Thyroid gland (tissue), 4 donors: ENCODE measurements at regions not wholly inside any gene's neighbourhood (a gene's known extent, or its start where the extent isn't known, plus 50 kb on each side); places are given as distances from the start of the nearest gene placed in this dataset.

ENCODE experiments used
- DNase-seq, 2 donors: peaks; one replicate each; pipeline ENCODE4 v3.0.0-alpha.2; 2019
- H3K27ac ChIP-seq, 3 donors: fragments of 200-600 bp; sonication (generic); 1 replicate in 2 of 3; 2 replicates in 1 of 3; pipeline ENCODE4 v1.5.1; 2016 to 2019; ENCODE audit warnings: mild to moderate bottlenecking in 1 of 3, moderate library complexity in 1 of 3
- H3K27me3 ChIP-seq: fragments of 200-600 bp; sonication (generic); one replicate; pipeline ENCODE4 v1.5.1; 2019
- H3K36me3 ChIP-seq, 2 donors: fragments of 200-600 bp; sonication (generic); one replicate each; pipeline ENCODE4 v1.5.1; 2016 to 2019
- H3K4me1 ChIP-seq, 2 donors: fragments of 200-600 bp; sonication (generic); one replicate each; pipeline ENCODE4 v1.5.1; 2017 to 2019
- H3K4me3 ChIP-seq, 3 donors: fragments of 200-600 bp; sonication (generic); replicated peaks in 1 of 3; 1 replicate in 2 of 3; 2 replicates in 1 of 3; pipeline ENCODE4 v1.5.1; 2016; ENCODE audit warnings: mild to moderate bottlenecking in 1 of 3
- H3K9me3 ChIP-seq: fragments of 200-600 bp; sonication (generic); one replicate; pipeline ENCODE4 v1.5.1; 2017
- CTCF ChIP-seq, 6 experiments: fragments of 200-600 bp in 3 of 6; fragments of 450-650 bp in 3 of 6; sonication (generic) in 3 of 6; IDR thresholded peaks; one replicate each; pipeline ENCODE4 v1.5.1; 2016 to 2019; ENCODE audit warnings: antibody characterized with exemption in 6 of 6, mild to moderate bottlenecking in 2 of 6, inconsistent platforms in 1 of 6, moderate library complexity in 1 of 6
- POLR2A ChIP-seq, 2 donors: fragments of 450-650 bp; IDR thresholded peaks; one replicate each; pipeline ENCODE4 v1.6.1; 2017; ENCODE audit warnings: antibody characterized with exemption in 2 of 2, mild to moderate bottlenecking in 2 of 2, moderate library complexity in 1 of 2
- WGBS, 2 donors: methylation state at CpG; one replicate each; pipeline ENCODE4 v1.1.5; 2017; 5-methylcytosine and 5-hydroxymethylcytosine counted together
- intact Hi-C: fragments of 100-400 bp; cut with DNase I; formaldehyde crosslinking; loops from one replicate; pipeline ENCODE4 v1.15.1; 2023

GRCh38 chr15:79769933-79770759, 126.7 kb downstream of the MTHFS start:
- H3K27ac ChIP-seq = no peak overlapping the region

GRCh38 chr15:79773128-79773527, 123.7 kb downstream of the MTHFS start:
- H3K4me3 ChIP-seq = no peak overlapping the region
- 89 to 96% methylated on average over 7 of the region's 7 CpGs for WGBS, 2 donors
- TF ChIP-seq CTCF (IDR thresholded peaks at IDR 0.05) (no peak), POLR2A (IDR thresholded peaks at IDR 0.05) (no peak)
- no peak for DNase-seq
- no peaks in the 10 kb centered on the region for H3K36me3 ChIP-seq
- intact Hi-C loops = no loop called here
- H3K9me3 ChIP-seq = no peaks in the 10 kb centered on the region
- H3K27ac ChIP-seq = no peak overlapping the region
- no peaks in the 10 kb centered on the region for H3K4me1 ChIP-seq
- H3K27me3 ChIP-seq = no peaks in the 10 kb centered on the region

More at GRCh38 chr15:79769933-79770759, 126.7 kb downstream of the MTHFS start:
- DNase-seq = no peak
- no peaks in the 10 kb centered on the region for H3K9me3 ChIP-seq
- TF ChIP-seq CTCF (IDR thresholded peaks at IDR 0.05) = no peak
- TF ChIP-seq POLR2A (IDR thresholded peaks at IDR 0.05) = no peak
- H3K4me1 ChIP-seq = peaks cover 0 to 4% of the 10 kb centered on the region in 2 donors
- 78 to 81% methylated on average over 11 of the region's 11 CpGs for WGBS, 2 donors
- H3K4me3 ChIP-seq = no peak overlapping the region
- H3K27me3 ChIP-seq = no peaks in the 10 kb centered on the region
- no peaks in the 10 kb centered on the region for H3K36me3 ChIP-seq
- intact Hi-C loops = no loop called here

GRCh38 chr15:79775821-79776220, 121.0 kb downstream of the MTHFS start:
- Histone ChIP-seq H3K27me3 (no peaks in the 10 kb centered on the region), H3K36me3 (no peaks in the 10 kb centered on the region), H3K4me3 (no peak overlapping the region), H3K27ac (no peak overlapping the region), H3K4me1 (peaks cover 0 to 5% of the 10 kb centered on the region in 2 donors), H3K9me3 (no peaks in the 10 kb centered on the region)
- intact Hi-C loops = no loop called here
- TF ChIP-seq POLR2A (IDR thresholded peaks at IDR 0.05) (no peak), CTCF (IDR thresholded peaks at IDR 0.05) (no peak)
- DNase-seq = no peak
- WGBS, 2 donors = 81 to 85% methylated on average over 2 of the region's 2 CpGs

- 70 to 74% methylated on average over 2 of the region's 2 CpGs for WGBS, 2 donors
- Histone ChIP-seq H3K36me3 (no peaks in the 10 kb centered on the region), H3K4me1 (peaks cover 0 to 6% of the 10 kb centered on the region in 2 donors), H3K27me3 (no peaks in the 10 kb centered on the region), H3K4me3 (no peak overlapping the region), H3K9me3 (no peaks in the 10 kb centered on the region), H3K27ac (no peak overlapping the region)
- TF ChIP-seq CTCF (IDR thresholded peaks at IDR 0.05) = no peak
- TF ChIP-seq POLR2A (IDR thresholded peaks at IDR 0.05) = no peak
- no peak for DNase-seq
- intact Hi-C loops = no loop called here
These were observed 118.9 kb downstream of the MTHFS start for GRCh38 chr15:79777916-79778315.

- intact Hi-C loops = no loop called here
- Histone ChIP-seq H3K9me3 (no peaks in the 10 kb centered on the region), H3K4me1 (peaks cover 0 to 6% of the 10 kb centered on the region in 2 donors), H3K36me3 (no peaks in the 10 kb centered on the region), H3K27me3 (no peaks in the 10 kb centered on the region), H3K4me3 (no peak overlapping the region), H3K27ac (no peak overlapping the region)
- DNase-seq = no peak
- 93 to 96% methylated on average over 3 of the region's 3 CpGs for WGBS, 2 donors
- TF ChIP-seq POLR2A (IDR thresholded peaks at IDR 0.05) = no peak
- TF ChIP-seq CTCF (IDR thresholded peaks at IDR 0.05) = no peak
These were observed 118.3 kb downstream of the MTHFS start for GRCh38 chr15:79778378-79778990.
